Posterior vena cava (tissue), 2 donors: ENCODE measurements at regions not wholly inside any gene's neighbourhood (a gene's known extent, or its start where the extent isn't known, plus 50 kb on each side); places are given as distances from the start of the nearest gene placed in this dataset.
"Not testable (repeated sequence)": the region's sequence is repeated elsewhere in the genome, so short reads cannot be mapped to it uniquely, and the experiment has no call there.

Source experiments
- DNase-seq: peaks from one replicate; pipeline ENCODE4 v3.0.0-alpha.2; 2020; ENCODE audit warnings: low spot score
- intact Hi-C, 2 donors: fragments of 100-400 bp; cut with DNase I; formaldehyde crosslinking; loops; one replicate each; pipeline versions ENCODE4 v1.14.1 to v1.14.2; 2022 to 2023
- donor health status: DM: yes; HTN: yes; CAD: no.
- donor health status: DM: yes; HTN: yes; CAD: no.

- DNase-seq = no peak
- intact Hi-C loops = no loop called here
Measured at GRCh38 chr1:79775402-79775801, 768.9 kb upstream of the ADGRL4 start.

DNA sequence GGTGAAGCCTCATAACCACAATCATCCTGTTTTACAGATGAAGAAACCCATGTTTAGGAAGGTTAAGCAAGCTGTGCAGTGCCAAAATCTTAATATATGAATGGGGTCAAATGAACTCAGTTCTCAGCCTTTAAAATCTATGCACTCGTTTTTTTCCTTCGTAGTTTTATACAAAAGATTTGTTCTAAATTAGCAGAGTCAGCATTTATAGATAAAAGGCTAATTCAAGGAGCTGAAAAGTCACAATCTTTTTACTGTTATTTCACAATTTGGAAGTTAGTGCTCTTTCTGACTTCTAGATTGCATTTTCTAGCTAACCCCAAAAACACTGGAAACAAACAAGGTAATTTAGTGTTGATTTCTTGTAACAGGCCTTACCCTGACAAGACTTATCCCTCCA lies 766.9 kb upstream of the ADGRL4 start:
- intact Hi-C loops = no loop called here
- no peak for DNase-seq

- intact Hi-C loops = no loop called here
- no peak for DNase-seq
Measured at GRCh38 chr1:79762461-79762860, 755.9 kb upstream of the ADGRL4 start.

DNA sequence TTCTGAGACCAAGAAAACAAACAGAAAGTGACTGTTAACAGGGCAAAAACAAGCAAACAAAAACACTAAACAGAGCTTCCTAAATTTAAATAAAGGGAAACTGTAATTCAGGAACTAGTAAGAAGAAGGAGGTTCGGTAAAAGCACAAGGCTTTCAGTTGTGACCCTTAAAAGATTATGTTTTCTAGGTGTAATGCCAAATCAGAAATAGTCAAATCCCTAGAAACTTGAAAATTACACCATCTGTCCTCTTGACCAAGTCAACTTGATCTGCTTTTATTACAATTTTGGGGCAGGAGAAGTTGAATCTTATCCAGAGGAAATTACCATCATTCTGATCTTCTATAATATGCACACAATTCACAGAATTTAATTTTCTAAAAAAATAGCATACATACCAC lies 754.0 kb upstream of the ADGRL4 start:
- intact Hi-C loops = no loop called here
- no peak for DNase-seq

GRCh38 chr1:79749607-79750006 lies 743.1 kb upstream of the ADGRL4 start:
- intact Hi-C loops = no loop called here
- DNase-seq = no peak

GRCh38 chr1:79745929-79746328 lies 739.4 kb upstream of the ADGRL4 start:
- no peak for DNase-seq
- intact Hi-C loops = no loop called here

DNA sequence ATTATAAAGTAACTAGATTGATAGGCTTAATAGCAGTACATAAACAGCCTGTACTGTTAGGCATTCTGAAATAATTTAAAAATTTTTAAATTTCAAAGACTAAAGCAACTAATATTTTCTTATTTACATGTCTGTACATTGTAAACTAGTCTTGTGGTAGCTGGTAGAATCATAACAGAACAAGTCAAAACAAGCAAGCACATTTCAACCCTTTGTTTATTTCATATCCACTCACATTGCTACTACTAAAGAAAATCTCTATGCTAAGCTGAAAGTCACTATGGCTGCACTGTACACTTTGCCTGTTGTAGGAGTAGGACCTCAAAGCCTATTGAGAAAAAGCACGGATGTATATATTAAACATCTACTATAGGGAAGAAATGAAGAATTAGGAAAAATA lies 738.2 kb upstream of the ADGRL4 start:
- intact Hi-C loops = no loop called here
- DNase-seq = no peak

GRCh38 chr1:79741720-79742421 lies 735.3 kb upstream of the ADGRL4 start:
- intact Hi-C loops = no loop called here
- no peak for DNase-seq

- intact Hi-C loops = no loop called here
- DNase-seq = no peak
Measured at GRCh38 chr1:79738101-79738500, 731.6 kb upstream of the ADGRL4 start.

GRCh38 chr1:79737193-79737592 lies 730.7 kb upstream of the ADGRL4 start:
- intact Hi-C loops = no loop called here
- DNase-seq = no peak

DNA sequence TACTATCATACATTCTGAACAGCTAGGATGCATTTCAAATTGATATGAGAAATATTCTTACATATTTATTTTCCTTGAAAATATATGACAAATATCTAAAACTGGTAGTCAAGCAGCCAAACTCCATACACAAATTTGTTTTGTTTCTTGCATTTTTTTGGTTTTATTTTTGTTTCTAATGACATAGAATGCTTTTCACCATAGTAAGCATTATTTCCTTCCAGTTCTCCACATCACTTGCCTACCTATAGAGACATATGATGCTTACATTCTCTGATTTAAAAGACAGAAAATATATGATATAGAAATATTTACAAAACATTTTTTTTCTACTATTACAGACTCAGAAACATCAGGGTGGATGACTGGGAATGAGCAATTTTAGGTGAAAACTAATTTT lies 726.4 kb upstream of the ADGRL4 start:
- no peak for DNase-seq
- intact Hi-C loops = no loop called here

GRCh38 chr1:79726911-79727310 lies 720.4 kb upstream of the ADGRL4 start:
- DNase-seq = no peak
- intact Hi-C loops = no loop called here

DNA sequence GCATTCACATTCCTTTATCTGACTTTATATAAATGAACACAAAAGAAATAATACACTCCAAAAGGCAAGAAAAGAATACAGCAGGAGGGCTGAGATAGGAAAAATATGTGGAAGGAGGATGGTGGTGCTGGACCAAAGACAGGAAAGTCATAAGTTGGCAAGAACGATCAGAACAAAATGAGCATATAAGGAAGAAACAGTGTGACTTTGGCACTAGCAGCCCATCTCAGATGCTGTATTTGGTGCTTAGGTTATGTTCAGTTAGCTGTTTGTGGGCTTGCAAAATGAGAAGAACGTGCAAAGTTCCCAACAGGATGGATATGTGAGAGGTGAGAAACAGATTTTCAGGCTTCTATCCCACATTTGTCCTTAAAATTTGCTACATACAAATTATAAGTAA lies 719.8 kb upstream of the ADGRL4 start:
- intact Hi-C loops = no loop called here
- no peak for DNase-seq

- intact Hi-C loops = no loop called here
- no peak for DNase-seq
Measured at GRCh38 chr1:79716447-79716846, 709.9 kb upstream of the ADGRL4 start.

DNA sequence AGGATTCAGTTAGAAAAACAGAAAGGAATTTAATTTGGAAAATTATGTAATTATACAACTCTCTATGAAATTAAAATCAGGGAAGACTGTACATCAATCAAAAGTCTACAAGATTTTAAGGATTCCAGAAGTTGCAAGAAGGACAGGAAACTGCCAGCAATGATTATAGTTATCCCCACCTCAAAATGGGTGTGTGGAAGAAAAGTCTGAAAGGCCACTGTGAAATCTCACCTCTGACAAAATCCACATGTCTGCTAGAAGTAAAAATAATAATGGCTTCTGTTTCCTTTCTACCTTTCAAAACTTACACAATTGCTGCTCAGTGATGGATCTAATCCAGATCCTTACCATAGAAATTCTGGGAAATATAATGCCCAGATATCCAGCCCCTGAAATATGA lies 708.1 kb upstream of the ADGRL4 start:
- intact Hi-C loops = no loop called here
- no peak for DNase-seq

DNA sequence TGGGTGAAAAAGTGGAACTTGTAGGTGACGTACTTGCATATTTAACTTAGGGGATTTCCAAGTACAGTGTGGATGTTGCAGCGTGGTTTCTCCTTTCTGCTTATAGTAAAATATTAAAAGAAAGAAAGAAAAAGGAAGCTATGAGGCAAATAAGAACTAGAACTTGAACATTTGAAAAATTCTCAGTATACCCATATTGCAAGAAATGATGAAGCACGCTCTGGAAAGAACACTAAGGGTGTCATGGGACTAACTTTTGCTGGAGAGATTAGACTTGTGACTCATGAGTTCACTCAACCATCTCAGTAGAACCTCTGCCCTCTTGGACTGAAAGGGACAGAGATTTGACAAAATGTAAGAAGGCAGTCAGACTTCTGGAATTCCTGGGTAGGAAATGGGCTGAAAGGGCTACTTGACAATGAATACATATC lies 704.5 kb upstream of the ADGRL4 start:
- intact Hi-C loops = no loop called here
- DNase-seq = no peak

- no peak for DNase-seq
- intact Hi-C loops = no loop called here
Measured at GRCh38 chr1:79708646-79709265, 702.2 kb upstream of the ADGRL4 start.

DNA sequence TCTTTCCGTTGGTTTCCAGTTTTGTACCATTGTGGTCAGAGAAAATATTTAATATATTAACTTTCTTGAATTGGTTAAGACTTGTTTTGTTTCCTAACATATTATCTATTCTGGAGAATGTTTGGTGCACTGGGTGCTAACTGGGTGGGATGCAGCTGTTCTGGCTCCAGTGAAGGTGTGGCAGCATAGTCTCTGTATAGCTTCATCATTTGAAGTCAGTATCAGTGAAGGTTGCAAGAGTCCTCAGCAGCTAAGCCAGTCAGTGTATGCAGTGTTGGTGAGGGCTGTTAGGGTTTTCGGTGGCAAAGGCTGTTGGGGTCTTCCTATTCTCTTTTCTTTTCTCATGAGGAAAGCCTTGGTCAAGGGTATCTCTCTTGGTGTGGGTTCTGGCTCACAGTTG lies 698.7 kb upstream of the ADGRL4 start:
- no peak for DNase-seq
- intact Hi-C loops = no loop called here

- no peak for DNase-seq
- intact Hi-C loops = no loop called here
Measured at GRCh38 chr1:79704067-79704466, 697.5 kb upstream of the ADGRL4 start.

GRCh38 chr1:79702336-79702999 lies 695.9 kb upstream of the ADGRL4 start:
- intact Hi-C loops, DNase-seq: not testable (repeated sequence)

DNA sequence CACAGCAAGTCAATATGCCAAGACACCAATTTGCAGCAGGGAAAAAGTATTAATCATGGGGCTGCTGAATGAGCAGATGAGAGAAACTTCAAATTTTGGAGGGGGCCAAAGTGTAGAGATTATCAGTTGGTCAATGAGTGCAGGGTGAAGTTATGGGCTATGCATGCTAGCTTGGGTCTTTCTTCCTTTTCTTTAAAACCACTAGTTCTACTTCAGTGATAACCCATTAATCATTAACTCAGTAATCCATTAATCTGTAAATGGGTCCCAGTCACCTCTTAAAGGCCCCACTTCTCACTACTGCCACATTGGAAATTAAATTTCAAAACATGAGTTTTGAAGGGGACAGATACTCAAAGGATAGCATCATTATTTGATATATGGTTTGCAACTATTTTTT lies 688.6 kb upstream of the ADGRL4 start:
- DNase-seq = no peak
- intact Hi-C loops = no loop called here
